Lung (tissue), 11 donors: ENCODE measurements at regions not wholly inside any gene's neighbourhood (a gene's known extent, or its start where the extent isn't known, plus 50 kb on each side); places are given as distances from the start of the nearest gene placed in this dataset.

ENCODE experiments used
- ATAC-seq: fragments of 200-7000 bp; cut with Tn5 transposase; one replicate; pipeline ENCODE4 v1.9.1; 2020; ENCODE audit warnings: moderate number of reproducible peaks; ENCODE audit not compliant: insufficient read depth, low FRiP score
- DNase-seq, 3 donors: peaks; one replicate each; pipeline ENCODE4 v3.0.0-alpha.2; 2013 to 2017
- H3K27ac ChIP-seq, 2 donors: one replicate each; pipeline ENCODE4 v1.5.1; 2013; ENCODE audit warnings: mild to moderate bottlenecking in 2 of 2, moderate library complexity in 2 of 2, control low read depth in 1 of 2, inconsistent platforms in 1 of 2, low read depth in 1 of 2, low read length in 1 of 2
- H3K27me3 ChIP-seq, 3 donors: one replicate each; pipeline ENCODE4 v1.5.1; 2013; ENCODE audit warnings: low read length in 2 of 3; ENCODE audit not compliant: control insufficient read depth in 3 of 3, insufficient read depth in 3 of 3
- H3K36me3 ChIP-seq, 4 donors: one replicate each; pipeline ENCODE4 v1.5.1; 2013; ENCODE audit warnings: low read length in 4 of 4, mild to moderate bottlenecking in 1 of 4, moderate library complexity in 1 of 4; ENCODE audit not compliant: control insufficient read depth in 4 of 4, insufficient read depth in 4 of 4
- H3K4me1 ChIP-seq, 5 donors: one replicate each; pipeline ENCODE4 v1.5.1; 2013; ENCODE audit warnings: low read length in 5 of 5, mild to moderate bottlenecking in 2 of 5, moderate library complexity in 1 of 5; ENCODE audit not compliant: control insufficient read depth in 5 of 5, insufficient read depth in 5 of 5
- H3K4me3 ChIP-seq: one replicate; pipeline ENCODE4 v1.5.1; 2013; ENCODE audit warnings: mild to moderate bottlenecking, control low read depth, moderate library complexity
- H3K9ac ChIP-seq, 2 donors: one replicate each; pipeline ENCODE4 v1.5.1; 2013; ENCODE audit warnings: low read length in 2 of 2, control low read depth in 1 of 2; ENCODE audit not compliant: insufficient read depth in 1 of 2
- H3K9me3 ChIP-seq, 4 donors: one replicate each; pipeline ENCODE4 v1.5.1; 2013; ENCODE audit warnings: low read length in 3 of 4, mild to moderate bottlenecking in 1 of 4, moderate library complexity in 1 of 4; ENCODE audit not compliant: control insufficient read depth in 4 of 4, insufficient read depth in 3 of 4
- CTCF ChIP-seq: IDR thresholded peaks from 2 replicates; pipeline ENCODE4 v1.5.1; 2012; ENCODE audit warnings: mild to moderate bottlenecking; ENCODE audit errors: control extremely low read depth, extremely low read depth
- WGBS, 2 donors: extraction: QIAGEN DNeasy Blood & Tissue Kit; methylation state at CpG; one replicate each; pipeline ENCODE4 v1.1.7; 2013; 5-methylcytosine and 5-hydroxymethylcytosine counted together
- donor health status: control.
- donor health status: control.
- donor health status: Bipolar disorder and iron deficiency.
- donor health status: healthy.
- donor health status: DM: yes; HTN: yes; CAD: no.

GRCh38 chr13:18953139-18953930, 228.3 kb downstream of the TUBA3C start:
- Histone ChIP-seq H3K27ac (no peak overlapping the region), H3K9ac (no peak overlapping the region), H3K9me3 (peaks cover 0 to 14% (median 8%) of the 10 kb centered on the region in 4 donors), H3K4me3 (no peak overlapping the region), H3K36me3 (no peaks in the 10 kb centered on the region), H3K27me3 (no peaks in the 10 kb centered on the region), H3K4me1 (no peaks in the 10 kb centered on the region)
- TF ChIP-seq CTCF, result no peak
- WGBS, 2 donors, result 71 to 72% methylated on average over 8 of the region's 8 CpGs
- ATAC-seq (no peak), DNase-seq (no peak)

GRCh38 chr13:18952225-18953016, 229.2 kb downstream of the TUBA3C start:
- ATAC-seq (no peak), DNase-seq (no peak)
- Histone ChIP-seq H3K4me1 (no peaks in the 10 kb centered on the region), H3K27me3 (no peaks in the 10 kb centered on the region), H3K27ac (no peak overlapping the region), H3K4me3 (no peak overlapping the region), H3K36me3 (no peaks in the 10 kb centered on the region), H3K9me3 (peaks cover 0 to 8% (median 4%) of the 10 kb centered on the region in 4 donors), H3K9ac (no peak overlapping the region)
- WGBS, 2 donors, result 81 to 83% methylated on average over 18 of the region's 18 CpGs
- TF ChIP-seq CTCF, result no peak

- Histone ChIP-seq H3K36me3 (no peaks in the 10 kb centered on the region), H3K9ac (no peak overlapping the region), H3K9me3 (peaks cover 0 to 5% (median 0%) of the 10 kb centered on the region in 4 donors), H3K27me3 (no peaks in the 10 kb centered on the region), H3K4me1 (no peaks in the 10 kb centered on the region), H3K27ac (no peak overlapping the region), H3K4me3 (no peak overlapping the region)
- no peak for TF ChIP-seq CTCF
- DNase-seq, result no peak
- ATAC-seq, result no peak
- 93 to 94% methylated on average over 13 of the region's 13 CpGs for WGBS, 2 donors
These were observed 230.2 kb downstream of the TUBA3C start for GRCh38 chr13:18951412-18951811.
